ENCODE measurements at regions not wholly inside any gene's neighbourhood (a gene's known extent, or its start where the extent isn't known, plus 50 kb on each side); places are given as distances from the start of the nearest gene placed in this dataset.
A peak's percentile ranks its signal among the peaks of the same experiment; 100 is the strongest.

- DNase-seq: no peak
Observed at GRCh38 chr2:8081130-8081529, 600.7 kb upstream of the ID2 start.

- DNase-seq: no peak
Observed at GRCh38 chr2:8082840-8083239, 599.0 kb upstream of the ID2 start.

- DNase-seq: no peak
Observed at GRCh38 chr2:8086357-8086756, 595.5 kb upstream of the ID2 start.

- no peak for DNase-seq
Observed at GRCh38 chr2:8086796-8087479, 594.9 kb upstream of the ID2 start.

- DNase-seq: no peak
Observed at GRCh38 chr2:8087480-8087840, 594.4 kb upstream of the ID2 start.

- no peak for DNase-seq
Observed at GRCh38 chr2:8088810-8089209, 593.0 kb upstream of the ID2 start.

GRCh38 chr2:8089596-8089995 lies 592.3 kb upstream of the ID2 start:
- no peak for DNase-seq

GRCh38 chr2:8090748-8091700 lies 590.8 kb upstream of the ID2 start:
- no peak for DNase-seq

- DNase-seq: no peak
Observed at GRCh38 chr2:8094526-8094925, 587.3 kb upstream of the ID2 start.

GRCh38 chr2:8095978-8096377 lies 585.9 kb upstream of the ID2 start:
- DNase-seq: no peak

- DNase-seq: no peak
Observed at GRCh38 chr2:8096484-8096883, 585.4 kb upstream of the ID2 start.

GRCh38 chr2:8098476-8099266 lies 583.2 kb upstream of the ID2 start:
- no peak for DNase-seq

GRCh38 chr2:8099267-8099582 lies 582.6 kb upstream of the ID2 start:
- DNase-seq: no peak

- DNase-seq: no peak
Observed at GRCh38 chr2:8101614-8102277, 580.1 kb upstream of the ID2 start.

- no peak for DNase-seq
Observed at GRCh38 chr2:8102470-8102869, 579.4 kb upstream of the ID2 start.

- DNase-seq: no peak
Observed at GRCh38 chr2:8103085-8103708, 578.7 kb upstream of the ID2 start.

GRCh38 chr2:8107150-8107549 lies 574.7 kb upstream of the ID2 start:
- DNase-seq: no peak

- DNase-seq: no peak
Observed at GRCh38 chr2:8107621-8108378, 574.1 kb upstream of the ID2 start.

GRCh38 chr2:8110716-8111115 lies 571.1 kb upstream of the ID2 start:
- DNase-seq: no peak

- DNase-seq: no peak
Observed at GRCh38 chr2:8111193-8111592, 570.7 kb upstream of the ID2 start.

- no peak for DNase-seq
Observed at GRCh38 chr2:8115456-8115855, 566.4 kb upstream of the ID2 start.

GRCh38 chr2:8115966-8116365 lies 565.9 kb upstream of the ID2 start:
- peak; percentile 77 for DNase-seq
